Activated CD8-positive, alpha-beta T cell treated with anti-CD3 and anti-CD28 coated beads, Interleukin-2, amount 10 ng/mL, durations not matched to agents 7 days and 5 days (primary cell): ENCODE measurements at regions not wholly inside any gene's neighbourhood (a gene's known extent, or its start where the extent isn't known, plus 50 kb on each side); places are given as distances from the start of the nearest gene placed in this dataset.
"Not testable (repeated sequence)": the region's sequence is repeated elsewhere in the genome, so short reads cannot be mapped to it uniquely, and the experiment has no call there.

Experiments used
- ATAC-seq: fragments of 150-1000 bp; cut with Tn5 transposase; one replicate; pipeline ENCODE4 v1.10.0; 2021; ENCODE audit warnings: moderate library complexity
- CTCF ChIA-PET: fragments of 350-600 bp; sonication (Branson Sonifier 250); formaldehyde crosslinking; loops from one replicate; lab custom pipeline; 2021; ENCODE audit warnings: antibody characterized with exemption; lab: Charles Lee
- POLR2A ChIA-PET: fragments of 350-600 bp; sonication (Branson Sonifier 250); formaldehyde crosslinking; loops from one replicate; lab custom pipeline; 2021; ENCODE audit warnings: antibody characterized with exemption; lab: Charles Lee
- DNase-seq: peaks from one replicate; pipeline ENCODE4 v3.0.0-alpha.2; 2020
- H3K27ac Mint-ChIP-seq: one replicate; pipeline ENCODE4 v1.8.0; 2021; ENCODE audit warnings: mild to moderate bottlenecking, mixed read lengths
- H3K27me3 Mint-ChIP-seq: one replicate; pipeline ENCODE4 v1.8.0; 2021; ENCODE audit warnings: low read depth, mixed read lengths
- H3K36me3 Mint-ChIP-seq: one replicate; pipeline ENCODE4 v1.8.0; 2021; ENCODE audit warnings: low read depth, mixed read lengths
- H3K4me1 Mint-ChIP-seq: one replicate; pipeline ENCODE4 v1.8.0; 2021; ENCODE audit warnings: low read depth, mixed read lengths
- H3K4me3 Mint-ChIP-seq: one replicate; pipeline ENCODE4 v1.8.0; 2021; ENCODE audit warnings: mild to moderate bottlenecking, mixed read lengths
- H3K9me3 Mint-ChIP-seq: one replicate; pipeline ENCODE4 v1.8.0; 2022; ENCODE audit warnings: mixed read lengths; ENCODE audit not compliant: insufficient read depth

DNA sequence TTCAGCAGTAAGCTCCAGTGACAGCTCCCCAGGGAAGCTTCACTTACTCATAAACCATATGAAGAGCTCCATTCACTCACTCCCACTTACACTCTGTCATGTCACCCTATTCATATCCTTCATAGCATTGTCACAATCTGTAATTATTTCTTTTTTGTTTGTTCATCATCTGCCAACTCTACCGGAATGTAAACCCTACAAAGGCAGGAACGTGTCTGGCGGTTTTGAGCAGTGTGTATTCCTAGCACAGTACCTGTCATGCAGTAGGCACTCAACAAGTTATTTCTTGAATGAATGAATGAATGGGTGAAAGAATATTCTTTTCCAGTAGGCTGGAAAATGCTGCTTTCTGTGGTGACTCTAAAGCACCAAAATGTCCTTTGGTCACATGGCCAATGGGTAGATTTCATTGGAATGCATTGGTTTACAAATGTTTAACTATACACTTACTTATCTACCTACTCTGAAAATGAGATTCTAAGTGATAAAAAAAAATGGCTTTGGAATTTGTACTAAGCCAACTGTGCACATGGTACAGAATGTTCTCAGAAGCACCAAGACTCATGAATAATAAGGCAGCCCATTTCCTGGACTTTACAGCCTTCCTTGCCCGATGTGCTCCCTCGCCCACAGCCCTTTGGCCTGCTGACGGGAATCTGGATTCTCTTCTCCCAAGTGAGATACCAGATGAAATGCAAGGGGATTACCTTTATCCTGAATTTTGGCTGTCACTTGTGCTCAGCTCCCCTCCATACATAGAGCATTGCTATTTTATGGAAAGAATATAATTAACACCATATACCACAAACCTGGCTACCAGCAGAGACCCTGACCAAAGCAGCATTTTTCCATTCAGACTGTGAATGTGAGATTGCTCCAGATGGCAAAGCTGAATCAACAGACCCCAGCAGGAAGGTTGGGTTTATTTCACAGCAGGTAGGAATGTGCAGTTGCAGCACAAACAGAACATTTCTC lies 273.3 kb downstream of the ALDH8A1 start:
- CTCF ChIA-PET: no interaction called here
- H3K36me3 Mint-ChIP-seq: no peaks in the 10 kb centered on the region
- no peaks in the 10 kb centered on the region for H3K9me3 Mint-ChIP-seq
- H3K4me1 Mint-ChIP-seq: no peaks in the 10 kb centered on the region
- DNase-seq: no peak
- POLR2A ChIA-PET: no interaction called here
- no peak overlapping the region for H3K4me3 Mint-ChIP-seq
- ATAC-seq: no peak
- H3K27ac Mint-ChIP-seq: no peak overlapping the region
- H3K27me3 Mint-ChIP-seq: no peaks in the 10 kb centered on the region

DNA sequence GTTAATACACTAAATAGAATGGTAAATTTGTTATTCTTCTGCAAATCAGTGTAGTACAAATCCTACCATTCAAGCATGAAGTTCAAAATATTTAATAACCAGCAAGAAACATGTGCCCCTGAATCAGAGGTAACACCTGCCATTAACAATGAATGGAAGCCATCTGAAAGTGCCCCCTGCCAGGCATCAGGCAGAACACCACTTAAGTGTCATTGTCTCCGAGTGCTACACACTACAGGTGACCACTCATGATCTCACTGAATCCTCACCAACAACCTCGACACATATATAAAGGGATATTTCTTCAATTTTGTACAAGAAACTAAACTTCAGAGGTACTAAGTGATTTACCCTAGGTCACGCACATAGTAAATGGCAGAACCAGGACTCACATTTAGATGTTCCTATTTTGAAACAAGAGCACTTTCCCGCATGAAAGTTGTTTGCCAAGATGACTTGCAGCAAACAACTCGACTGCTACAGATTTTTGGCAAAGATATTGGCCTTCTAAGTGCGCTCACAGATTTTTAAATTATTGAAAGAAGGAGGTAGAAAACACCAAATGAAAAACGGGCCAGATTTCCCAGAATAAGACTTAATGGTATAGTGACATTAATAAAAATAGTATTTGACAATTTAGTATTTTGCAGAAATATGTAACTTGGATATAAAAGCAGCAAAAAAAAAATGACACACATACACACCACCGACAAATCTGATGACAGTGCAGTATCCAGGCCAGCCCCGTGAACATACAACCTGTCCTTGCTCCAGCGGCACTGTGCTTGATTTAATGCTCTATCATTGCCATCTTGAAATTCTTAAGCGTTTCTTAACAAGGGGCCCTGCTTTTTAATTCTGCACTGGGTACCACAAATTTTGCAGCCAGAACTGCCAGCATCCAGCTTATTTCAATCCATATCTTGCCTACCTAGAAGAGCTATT lies 274.5 kb downstream of the ALDH8A1 start:
- Mint-ChIP-seq H3K27ac (no peak overlapping the region), H3K9me3 (no peaks in the 10 kb centered on the region), H3K4me3 (no peak overlapping the region), H3K4me1 (no peaks in the 10 kb centered on the region), H3K27me3 (no peaks in the 10 kb centered on the region), H3K36me3 (no peaks in the 10 kb centered on the region)
- CTCF ChIA-PET: interaction anchor here (1.5 kb wide), 1 partner anchor 8 kb away, joined by 4 read pairs; no protein-coding TSS in a partner anchor
- ATAC-seq (no peak), DNase-seq (no peak)
- POLR2A ChIA-PET: no interaction called here

DNA sequence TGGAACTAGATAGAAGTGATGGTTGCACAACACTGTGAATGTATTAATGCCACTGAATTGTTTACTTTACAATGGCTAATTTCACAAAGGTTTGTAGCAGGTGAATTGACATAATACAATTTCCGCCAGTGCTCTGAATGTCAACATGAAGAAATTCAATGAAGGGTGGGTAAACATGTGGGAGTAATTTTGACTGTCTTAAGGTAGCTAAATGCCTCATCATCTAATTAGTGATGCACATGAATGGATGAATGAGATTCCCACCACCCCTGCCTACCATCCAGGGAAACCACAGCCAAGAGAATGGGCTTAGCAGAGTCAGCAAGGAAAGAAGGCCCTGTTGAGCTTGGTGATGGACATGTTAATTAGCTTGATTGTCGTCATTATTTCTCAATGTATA lies 275.3 kb downstream of the ALDH8A1 start:
- H3K36me3 Mint-ChIP-seq: no peaks in the 10 kb centered on the region
- no peak overlapping the region for H3K27ac Mint-ChIP-seq
- no peaks in the 10 kb centered on the region for H3K4me1 Mint-ChIP-seq
- no peak overlapping the region for H3K4me3 Mint-ChIP-seq
- DNase-seq (no peak), ATAC-seq (no peak)
- POLR2A ChIA-PET: no interaction called here
- CTCF ChIA-PET: interaction anchor here (1.5 kb wide), 1 partner anchor 9 kb away, joined by 4 read pairs; no protein-coding TSS in a partner anchor
- H3K9me3 Mint-ChIP-seq: no peaks in the 10 kb centered on the region
- H3K27me3 Mint-ChIP-seq: no peaks in the 10 kb centered on the region

DNA sequence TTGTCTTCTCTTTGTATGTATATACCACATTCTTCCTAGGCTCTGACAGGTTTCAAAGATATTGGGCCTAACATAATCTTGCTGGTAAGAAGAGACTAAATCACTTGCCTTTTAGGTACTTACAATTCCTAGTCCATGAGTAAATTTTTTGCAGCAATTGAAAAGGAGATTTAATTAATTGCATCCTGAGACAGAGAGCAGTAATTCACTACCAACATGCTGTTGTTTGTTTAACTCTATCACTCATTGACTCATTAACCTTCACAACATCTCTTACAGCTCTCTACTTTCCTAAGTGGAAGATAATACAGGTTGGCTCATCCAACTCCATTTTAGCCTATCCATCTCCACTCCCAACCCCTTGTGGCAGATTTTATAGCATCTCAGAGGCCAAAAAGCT lies 280.4 kb downstream of the ALDH8A1 start:
- Mint-ChIP-seq H3K4me1 (no peaks in the 10 kb centered on the region), H3K27ac (no peak overlapping the region)
- DNase-seq: no peak

DNA sequence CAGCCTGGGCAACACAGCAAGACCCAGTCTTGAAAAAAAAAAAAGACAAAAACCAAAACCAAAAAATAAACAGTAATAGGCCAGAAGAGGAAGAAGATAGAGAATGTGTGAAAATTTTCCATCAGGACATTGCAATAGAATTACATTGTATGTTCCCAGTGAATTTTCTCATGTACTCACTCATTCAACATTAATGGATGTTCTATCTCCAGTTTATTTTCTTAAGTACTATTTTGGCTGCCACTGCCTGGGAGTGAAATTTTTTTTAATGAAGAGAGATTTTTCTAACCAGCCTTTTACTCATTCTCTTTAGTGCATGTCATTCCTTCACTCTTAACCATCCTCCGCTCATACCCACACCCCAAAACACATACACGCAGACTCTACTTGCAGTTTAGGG lies 282.8 kb downstream of the ALDH8A1 start:
- DNase-seq: no peak
- POLR2A ChIA-PET: no interaction called here
- Mint-ChIP-seq H3K27me3 (no peaks in the 10 kb centered on the region), H3K4me3 (no peak overlapping the region), H3K4me1 (no peaks in the 10 kb centered on the region), H3K27ac (no peak overlapping the region), H3K36me3 (no peaks in the 10 kb centered on the region), H3K9me3 (no peaks in the 10 kb centered on the region)
- ATAC-seq: no peak
- CTCF ChIA-PET: no interaction called here

More for the DNA sequence above, 280.4 kb downstream of the ALDH8A1 start:
- ATAC-seq: no peak
- no peak overlapping the region for H3K4me3 Mint-ChIP-seq
- H3K27me3 Mint-ChIP-seq: no peaks in the 10 kb centered on the region
- H3K9me3 Mint-ChIP-seq: no peaks in the 10 kb centered on the region
- CTCF ChIA-PET: no interaction called here
- no peaks in the 10 kb centered on the region for H3K36me3 Mint-ChIP-seq
- POLR2A ChIA-PET: no interaction called here

DNA sequence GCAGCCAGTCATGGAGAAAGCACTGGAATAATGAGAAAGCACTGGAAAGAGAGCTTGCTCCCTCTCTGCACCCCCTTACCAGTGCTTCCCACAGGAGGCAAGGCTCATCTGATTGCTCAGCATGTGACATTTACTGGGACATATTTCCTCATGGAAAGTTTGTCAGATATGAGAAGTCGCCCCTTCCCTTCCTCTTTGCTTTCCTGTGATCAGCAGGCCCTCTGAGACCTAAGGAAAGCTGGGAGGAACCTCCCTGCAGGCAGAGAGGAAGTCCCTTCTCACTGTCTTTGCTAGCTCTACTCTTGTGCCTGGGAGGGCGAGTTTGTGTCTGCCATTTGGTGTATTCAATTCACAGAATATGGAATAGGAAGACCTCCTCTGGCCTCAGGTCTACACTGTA lies 283.8 kb downstream of the ALDH8A1 start:
- DNase-seq (no peak), ATAC-seq (no peak)
- no peaks in the 10 kb centered on the region for H3K27me3 Mint-ChIP-seq
- no peaks in the 10 kb centered on the region for H3K4me1 Mint-ChIP-seq
- no peak overlapping the region for H3K27ac Mint-ChIP-seq
- no peaks in the 10 kb centered on the region for H3K36me3 Mint-ChIP-seq
- ChIA-PET POLR2A (no interaction called here), CTCF (no interaction called here)
- H3K4me3 Mint-ChIP-seq: no peak overlapping the region
- no peaks in the 10 kb centered on the region for H3K9me3 Mint-ChIP-seq

DNA sequence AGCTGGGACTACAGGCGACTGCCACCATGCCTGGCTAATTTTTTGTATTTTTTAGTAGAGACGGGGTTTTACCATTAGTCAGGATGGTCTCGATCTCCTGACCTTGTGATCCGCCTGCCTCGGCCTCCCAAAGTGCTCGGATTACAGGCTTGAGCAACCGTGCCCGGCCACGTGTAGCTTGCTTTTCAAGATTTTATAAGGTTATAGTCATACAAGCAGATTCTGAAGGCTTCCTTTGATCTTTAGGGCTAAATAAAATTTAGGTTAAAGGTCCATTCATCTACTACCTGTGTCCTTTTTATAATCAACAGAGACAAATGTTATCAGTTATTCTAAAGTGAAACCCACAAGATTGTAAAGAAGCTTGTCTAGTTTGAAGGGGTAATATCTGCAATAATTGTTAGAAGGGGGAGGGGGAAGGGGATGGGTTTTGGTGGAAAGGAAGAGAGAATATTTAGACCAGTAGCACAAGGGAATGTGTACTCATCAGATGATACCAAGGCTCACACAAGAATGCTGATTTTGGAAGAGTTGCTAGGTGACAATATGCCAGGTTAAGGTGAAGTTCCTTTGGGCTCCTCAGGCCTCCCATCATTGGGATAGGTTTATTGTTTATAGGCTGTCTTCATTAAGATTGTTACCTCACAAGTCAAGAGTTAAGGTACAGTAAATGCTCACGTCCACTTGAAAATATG lies 284.7 kb downstream of the ALDH8A1 start:
- H3K4me3 Mint-ChIP-seq: no peak overlapping the region
- H3K27me3 Mint-ChIP-seq: no peaks in the 10 kb centered on the region
- H3K4me1 Mint-ChIP-seq: no peaks in the 10 kb centered on the region
- no peak overlapping the region for H3K27ac Mint-ChIP-seq
- DNase-seq (no peak), ATAC-seq (no peak)
- ChIA-PET POLR2A (no interaction called here), CTCF (no interaction called here)
- H3K36me3 Mint-ChIP-seq: no peaks in the 10 kb centered on the region
- H3K9me3 Mint-ChIP-seq: no peaks in the 10 kb centered on the region

DNA sequence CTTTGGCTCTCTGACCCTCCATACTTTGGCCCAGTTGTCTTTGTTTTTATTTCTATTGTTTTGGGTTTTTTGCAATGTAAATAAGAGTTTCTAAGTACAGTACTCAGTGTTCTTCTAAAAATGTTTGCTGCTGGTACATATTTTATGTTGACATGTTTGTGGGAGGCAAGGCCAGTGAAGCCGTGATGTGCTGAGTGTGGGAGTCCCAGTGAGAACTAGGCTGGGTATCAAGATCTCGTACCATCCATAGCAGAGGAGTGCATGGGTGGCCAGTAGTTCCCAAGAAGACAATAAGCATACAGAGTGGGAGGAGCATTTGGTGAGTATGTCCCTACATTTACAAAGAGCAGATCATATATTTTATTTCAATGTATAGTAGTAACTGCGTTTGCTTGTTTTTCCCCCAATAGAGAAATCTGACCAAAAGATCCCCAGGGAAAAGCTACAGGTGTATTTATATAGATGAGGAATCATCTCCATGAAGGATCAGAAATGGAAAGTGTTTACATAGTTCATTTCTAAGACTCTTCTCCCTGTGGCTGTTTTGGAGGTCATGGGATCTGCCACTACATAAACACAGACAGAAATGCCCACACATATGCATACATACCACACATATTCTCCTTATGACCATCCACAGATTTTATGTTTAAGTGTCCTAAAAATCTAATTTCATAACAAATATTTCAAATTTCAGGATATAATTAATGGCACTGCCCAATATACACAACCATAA lies 285.9 kb downstream of the ALDH8A1 start:
- no peak for ATAC-seq
- no peak overlapping the region for H3K27ac Mint-ChIP-seq
- no peaks in the 10 kb centered on the region for H3K27me3 Mint-ChIP-seq
- H3K4me3 Mint-ChIP-seq: no peak overlapping the region
- ChIA-PET POLR2A (no interaction called here), CTCF (no interaction called here)
- DNase-seq: no peak
- H3K9me3 Mint-ChIP-seq: no peaks in the 10 kb centered on the region
- H3K4me1 Mint-ChIP-seq: no peaks in the 10 kb centered on the region
- H3K36me3 Mint-ChIP-seq: no peaks in the 10 kb centered on the region

DNA sequence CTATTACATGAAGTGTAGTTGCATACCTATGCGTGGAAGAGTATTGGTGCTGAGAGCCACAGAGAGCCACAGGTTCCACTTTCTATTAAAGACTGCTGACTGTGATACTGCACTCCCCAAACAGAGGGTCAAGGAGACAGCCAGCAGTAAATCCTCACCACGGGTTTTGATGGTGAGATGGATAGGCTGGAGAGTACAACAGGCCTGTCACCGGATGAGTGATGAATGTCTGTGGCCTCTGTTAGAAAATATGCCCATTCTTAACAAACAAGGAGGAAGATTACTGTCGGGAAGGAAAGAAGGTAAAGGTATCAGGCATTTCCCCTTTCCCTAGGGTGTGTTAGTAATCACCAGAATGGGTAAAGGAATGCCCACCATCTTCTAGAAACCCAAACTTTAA lies 286.5 kb downstream of the ALDH8A1 start:
- H3K27me3 Mint-ChIP-seq: no peaks in the 10 kb centered on the region
- no peaks in the 10 kb centered on the region for H3K9me3 Mint-ChIP-seq
- ATAC-seq (no peak), DNase-seq (no peak)
- no peak overlapping the region for H3K4me3 Mint-ChIP-seq
- H3K36me3 Mint-ChIP-seq: no peaks in the 10 kb centered on the region
- H3K4me1 Mint-ChIP-seq: no peaks in the 10 kb centered on the region
- ChIA-PET POLR2A (no interaction called here), CTCF (no interaction called here)
- no peak overlapping the region for H3K27ac Mint-ChIP-seq

DNA sequence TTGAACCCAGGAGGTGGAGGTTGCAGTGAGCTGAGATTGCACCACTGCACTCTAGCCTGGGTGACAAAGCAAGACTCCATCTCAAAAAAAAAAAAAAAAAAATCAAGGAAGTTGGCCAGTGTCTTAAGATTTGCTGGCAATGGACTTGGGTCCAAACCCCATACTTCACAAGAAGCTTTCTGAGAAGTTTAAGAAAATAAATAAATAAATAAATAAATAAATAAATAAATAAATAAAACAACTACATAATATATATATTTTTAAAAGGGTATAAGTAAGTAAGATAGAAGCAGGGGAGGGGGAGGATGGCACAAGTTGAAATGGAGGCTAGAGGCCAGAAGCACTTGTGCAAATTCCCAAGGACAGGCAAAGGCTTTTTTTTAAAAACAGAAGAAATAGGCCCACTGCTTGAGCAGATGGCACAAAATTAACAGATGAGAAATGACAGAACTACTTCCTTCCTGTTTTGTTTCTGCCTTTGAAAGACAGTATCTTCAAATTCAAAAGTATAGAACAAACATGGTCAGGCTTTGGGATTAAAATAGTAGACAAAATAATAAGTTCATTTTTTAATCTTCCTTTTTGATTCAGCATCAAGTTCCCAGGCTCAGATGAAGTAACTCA lies 287.7 kb downstream of the ALDH8A1 start:
- Mint-ChIP-seq H3K36me3 (no peaks in the 10 kb centered on the region), H3K27ac (no peak overlapping the region), H3K9me3 (no peaks in the 10 kb centered on the region), H3K4me1 (no peaks in the 10 kb centered on the region), H3K4me3 (no peak overlapping the region), H3K27me3 (no peaks in the 10 kb centered on the region)
- ATAC-seq (no peak), DNase-seq (no peak)
- ChIA-PET POLR2A (no interaction called here), CTCF (no interaction called here)

DNA sequence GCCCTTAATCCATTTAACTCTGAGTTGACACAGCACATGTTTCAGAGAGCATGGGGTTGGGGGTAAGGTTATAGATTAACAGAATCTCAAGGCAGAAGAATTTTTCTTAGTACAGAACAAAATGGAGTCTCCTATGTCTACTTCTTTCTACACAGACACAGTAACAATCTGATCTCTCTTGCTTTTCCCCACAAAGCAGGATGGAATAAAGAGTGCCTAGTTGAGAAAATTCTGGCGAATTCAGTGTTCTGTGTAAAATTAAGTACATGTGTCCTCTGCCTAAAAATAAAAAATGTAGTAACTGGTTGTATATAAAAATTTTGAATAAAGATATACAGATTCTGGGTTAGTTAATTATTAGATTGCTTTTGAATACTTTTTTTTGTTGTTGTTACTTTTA lies 290.0 kb downstream of the ALDH8A1 start:
- H3K4me1 Mint-ChIP-seq, H3K27me3 Mint-ChIP-seq, H3K9me3 Mint-ChIP-seq, H3K36me3 Mint-ChIP-seq, POLR2A ChIA-PET, ATAC-seq, CTCF ChIA-PET, DNase-seq, H3K27ac Mint-ChIP-seq, H3K4me3 Mint-ChIP-seq: not testable (repeated sequence)
